BE2C (cell line): ENCODE measurements at regions not wholly inside any gene's neighbourhood (a gene's known extent, or its start where the extent isn't known, plus 50 kb on each side); places are given as distances from the start of the nearest gene placed in this dataset.
A peak's percentile ranks its signal among the peaks of the same experiment; 100 is the strongest.

Experiments
- DNase-seq: peaks from one replicate; pipeline ENCODE4 v3.0.0-alpha.2; 2020
- H3K27me3 ChIP-seq: fragments of 250-450 bp; sonication (Bioruptor Pico); 2 replicates; pipeline ENCODE4 v1.5.1; 2020; ENCODE audit warnings: mild to moderate bottlenecking
- H3K36me3 ChIP-seq: fragments of 250-450 bp; sonication (Bioruptor Pico); 2 replicates; pipeline ENCODE4 v1.5.1; 2020; ENCODE audit warnings: mild to moderate bottlenecking
- H3K4me1 ChIP-seq: fragments of 250-450 bp; sonication (Bioruptor Pico); 2 replicates; pipeline ENCODE4 v1.5.1; 2020
- H3K4me3 ChIP-seq: 2 replicates; pipeline ENCODE4 v1.5.1; 2011; ENCODE audit warnings: low read depth, low read length
- H3K9me3 ChIP-seq: fragments of 250-450 bp; sonication (Bioruptor Pico); 2 replicates; pipeline ENCODE4 v1.5.1; 2020
- TF ChIP-seq, protein P1 (sequence below): IDR thresholded peaks from 2 replicates; pipeline ENCODE4 v1.5.1; 2012; ENCODE audit warnings: mild to moderate bottlenecking, low read depth, low read length

DNA sequence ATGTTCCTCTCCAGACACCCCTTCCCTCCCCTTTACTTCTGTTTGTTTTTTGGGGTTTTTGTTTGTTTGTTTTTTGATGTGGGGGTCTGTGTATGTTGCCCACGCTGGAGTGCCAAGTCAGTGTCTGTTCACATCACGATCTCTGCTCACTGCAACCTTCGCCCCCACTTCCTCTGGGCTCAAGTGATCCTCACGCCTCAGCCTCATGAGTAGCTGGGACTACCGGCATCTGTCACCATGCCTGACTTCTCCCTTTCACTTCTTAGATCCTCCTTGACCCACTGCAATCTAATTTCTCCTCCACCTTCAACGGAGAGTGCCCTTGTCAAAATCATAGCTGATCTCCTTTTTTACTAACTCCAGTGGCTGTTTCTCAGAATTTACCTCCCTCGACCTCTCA, 100.7 kb upstream of the KIF26B start:
- Histone ChIP-seq H3K27me3 (no peaks in the 10 kb centered on the region), H3K9me3 (no peaks in the 10 kb centered on the region), H3K4me1 (no peaks in the 10 kb centered on the region; the same call in 1 of the 2 replicates), H3K36me3 (no peaks in the 10 kb centered on the region), H3K4me3 (no peak overlapping the region)
- DNase-seq: no peak
- TF ChIP-seq, protein P1, sequence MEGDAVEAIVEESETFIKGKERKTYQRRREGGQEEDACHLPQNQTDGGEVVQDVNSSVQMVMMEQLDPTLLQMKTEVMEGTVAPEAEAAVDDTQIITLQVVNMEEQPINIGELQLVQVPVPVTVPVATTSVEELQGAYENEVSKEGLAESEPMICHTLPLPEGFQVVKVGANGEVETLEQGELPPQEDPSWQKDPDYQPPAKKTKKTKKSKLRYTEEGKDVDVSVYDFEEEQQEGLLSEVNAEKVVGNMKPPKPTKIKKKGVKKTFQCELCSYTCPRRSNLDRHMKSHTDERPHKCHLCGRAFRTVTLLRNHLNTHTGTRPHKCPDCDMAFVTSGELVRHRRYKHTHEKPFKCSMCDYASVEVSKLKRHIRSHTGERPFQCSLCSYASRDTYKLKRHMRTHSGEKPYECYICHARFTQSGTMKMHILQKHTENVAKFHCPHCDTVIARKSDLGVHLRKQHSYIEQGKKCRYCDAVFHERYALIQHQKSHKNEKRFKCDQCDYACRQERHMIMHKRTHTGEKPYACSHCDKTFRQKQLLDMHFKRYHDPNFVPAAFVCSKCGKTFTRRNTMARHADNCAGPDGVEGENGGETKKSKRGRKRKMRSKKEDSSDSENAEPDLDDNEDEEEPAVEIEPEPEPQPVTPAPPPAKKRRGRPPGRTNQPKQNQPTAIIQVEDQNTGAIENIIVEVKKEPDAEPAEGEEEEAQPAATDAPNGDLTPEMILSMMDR: no peak

DNA sequence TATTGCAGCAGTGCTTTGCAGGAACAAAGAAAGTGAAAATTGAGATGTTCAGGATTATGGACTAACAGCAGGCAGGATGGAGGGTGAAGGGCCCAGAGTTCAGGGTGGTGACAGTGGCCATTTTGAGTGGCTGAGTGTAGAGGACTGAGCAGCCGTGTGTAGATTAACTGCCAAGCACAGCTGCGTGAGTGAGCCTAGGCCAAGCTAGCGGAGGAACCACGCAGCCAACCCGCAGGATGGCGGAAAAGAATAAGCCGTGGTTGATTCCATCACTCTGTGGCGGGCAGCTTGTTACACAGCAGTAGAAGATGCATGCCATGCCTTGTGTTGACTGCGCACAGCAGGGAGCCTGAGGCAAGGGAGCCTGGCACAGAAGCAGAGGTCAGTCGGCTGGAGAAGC, 102.5 kb upstream of the KIF26B start:
- Histone ChIP-seq H3K4me3 (no peak overlapping the region), H3K9me3 (no peaks in the 10 kb centered on the region), H3K4me1 (no peaks in the 10 kb centered on the region; the same call in 1 of the 2 replicates), H3K27me3 (no peaks in the 10 kb centered on the region), H3K36me3 (no peaks in the 10 kb centered on the region)
- TF ChIP-seq, protein P1: no peak
- DNase-seq: no peak

DNA sequence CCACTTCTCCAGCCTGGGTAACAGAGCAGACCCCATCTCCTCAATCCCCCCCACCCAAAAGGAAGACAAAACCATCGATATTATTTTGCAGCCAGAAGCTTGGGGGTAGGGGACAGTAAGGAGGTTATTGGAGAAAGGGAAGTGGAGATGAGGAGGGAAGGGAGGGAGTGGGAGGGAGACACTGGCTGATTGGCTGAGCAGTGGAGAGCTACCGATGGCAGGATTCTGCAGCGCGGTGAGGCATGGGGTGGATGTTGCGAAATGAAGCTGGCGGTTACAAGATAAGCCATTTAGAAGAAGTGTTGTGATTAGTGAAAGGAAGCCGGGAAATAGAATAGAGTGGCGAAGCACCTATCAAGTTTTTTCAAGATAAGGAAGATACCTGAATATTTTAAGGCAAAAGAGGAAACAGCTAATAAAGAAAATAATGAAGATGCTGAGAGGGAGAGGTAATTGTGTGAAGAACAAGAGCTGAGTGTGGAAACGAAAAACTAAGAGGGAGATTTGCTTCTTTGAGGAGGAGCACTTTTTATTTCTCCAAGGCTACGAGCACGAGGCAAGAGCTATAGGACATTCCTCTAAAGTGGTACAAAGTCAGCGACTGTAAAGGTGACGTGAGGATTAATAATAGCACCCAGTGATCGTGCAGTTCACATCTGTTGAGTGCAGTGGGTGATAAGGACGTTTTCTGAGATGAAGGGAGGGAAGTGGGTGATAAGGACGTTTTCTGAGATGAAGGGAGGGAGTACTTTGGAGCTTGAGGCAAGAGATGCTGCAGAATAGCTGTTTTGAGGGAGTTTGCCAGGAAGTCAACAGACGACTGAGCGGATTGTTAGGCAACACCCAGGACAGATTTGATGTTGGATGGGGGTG, 103.2 kb upstream of the KIF26B start:
- DNase-seq: peak; percentile 30
- Histone ChIP-seq H3K4me3 (peak overlapping the region; percentile 25), H3K36me3 (no peaks in the 10 kb centered on the region), H3K4me1 (no peaks in the 10 kb centered on the region; the same call in 1 of the 2 replicates), H3K9me3 (no peaks in the 10 kb centered on the region), H3K27me3 (no peaks in the 10 kb centered on the region)
- TF ChIP-seq, protein P1: no peak

DNA sequence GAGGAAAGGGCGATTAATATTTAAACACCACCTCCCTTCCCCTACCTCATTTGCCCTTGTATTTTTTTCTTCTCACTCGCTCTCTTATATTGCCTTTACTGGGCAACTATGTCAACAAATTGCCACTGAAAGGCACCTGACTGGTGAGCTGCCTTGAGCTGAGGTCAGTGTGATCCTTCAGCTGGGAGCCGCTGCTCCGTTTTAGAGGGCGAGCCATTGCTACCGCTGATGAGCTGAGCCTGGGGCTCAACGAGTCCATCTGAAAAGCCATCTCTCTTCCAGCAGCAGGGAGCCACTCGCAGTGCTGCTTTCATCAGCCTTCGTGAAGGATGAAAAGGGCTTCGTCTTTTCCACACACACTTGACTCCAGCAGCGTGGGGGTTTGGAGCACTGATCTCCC, 108.0 kb upstream of the KIF26B start:
- Histone ChIP-seq H3K36me3 (no peaks in the 10 kb centered on the region), H3K9me3 (no peaks in the 10 kb centered on the region), H3K4me3 (no peak overlapping the region), H3K4me1 (peaks cover 11% of the 10 kb centered on the region), H3K27me3 (no peaks in the 10 kb centered on the region)
- DNase-seq: no peak
- TF ChIP-seq, protein P1: no peak

DNA sequence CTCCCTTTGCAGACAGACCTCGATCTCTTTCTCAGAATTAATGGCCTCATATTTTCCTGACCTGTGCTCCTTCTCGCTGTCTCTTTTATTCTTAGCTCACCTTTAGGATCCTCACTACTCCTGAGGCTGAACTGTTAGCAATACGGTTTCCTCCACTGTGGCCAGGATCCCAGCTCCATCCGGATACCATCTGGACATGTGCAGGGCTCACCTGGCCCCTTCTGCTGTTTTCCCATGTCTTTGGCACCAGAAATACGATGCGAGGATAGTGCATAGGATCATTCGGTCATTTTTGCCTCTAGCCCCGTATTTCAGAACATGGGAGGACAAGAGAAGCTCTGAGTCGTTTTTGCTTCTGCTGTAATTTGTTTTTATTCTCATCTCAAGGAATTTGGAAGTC, 108.5 kb upstream of the KIF26B start:
- peaks cover 16% of the 10 kb centered on the region for H3K4me1 ChIP-seq
- no peaks in the 10 kb centered on the region for H3K27me3 ChIP-seq
- H3K36me3 ChIP-seq: no peaks in the 10 kb centered on the region; the same call in 1 of the 2 replicates
- DNase-seq: no peak
- TF ChIP-seq, protein P1: no peak
- H3K4me3 ChIP-seq: no peak overlapping the region
- no peaks in the 10 kb centered on the region for H3K9me3 ChIP-seq
